ENCODE measurements at regions not wholly inside any gene's neighbourhood (a gene's known extent, or its start where the extent isn't known, plus 50 kb on each side); places are given as distances from the start of the nearest gene placed in this dataset.

DNA sequence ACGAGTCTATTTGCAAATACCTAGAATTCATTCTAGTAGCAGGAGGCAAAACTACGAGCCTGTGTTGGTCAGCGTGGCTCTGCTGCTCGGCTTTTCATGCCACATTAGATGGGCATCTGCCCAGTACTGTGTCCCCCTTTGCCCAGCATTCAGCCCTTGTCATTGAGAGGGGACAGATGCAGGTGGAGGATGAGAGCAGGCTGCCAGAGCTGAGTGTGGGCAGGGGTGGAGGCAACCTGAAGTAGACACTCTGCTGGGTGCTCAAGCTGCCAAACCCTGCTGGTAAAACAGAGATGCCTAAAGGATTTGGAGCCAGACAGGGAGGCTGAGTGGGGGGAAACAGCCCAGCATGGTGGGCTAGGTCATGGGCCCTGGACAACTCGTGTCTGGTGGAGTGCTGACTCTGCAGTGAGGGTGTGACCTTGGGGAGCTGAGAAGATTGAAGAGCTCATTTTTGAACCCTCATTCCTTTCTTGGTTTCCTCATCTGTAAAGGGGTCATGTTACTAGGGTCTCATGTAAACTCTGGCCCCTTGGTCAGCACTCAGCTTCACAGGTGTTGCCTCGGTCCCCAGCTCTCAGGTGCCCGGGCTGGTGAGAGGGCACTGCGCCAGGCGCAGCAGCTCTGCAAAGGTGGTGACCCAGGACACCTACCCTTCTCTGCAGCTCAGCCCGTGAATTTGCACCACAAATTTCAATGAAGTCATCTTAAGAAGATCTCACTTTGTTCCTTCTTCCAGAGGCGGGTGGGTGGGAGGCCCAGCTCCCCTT lies 64.2 kb upstream of the BHLHE23 start:
- Histone ChIP-seq H3K36me3 (no peaks in the 10 kb centered on the region), H3K27me3 (peaks cover 19% of the 10 kb centered on the region; the same call in 1 of the 2 replicates), H3K9me3 (replicated peaks) (no peaks in the 10 kb centered on the region), H3K4me3 (no peak overlapping the region), H3K4me1 (no peaks in the 10 kb centered on the region), H3K27ac (no peak overlapping the region)
- DNase-seq: no peak

DNA sequence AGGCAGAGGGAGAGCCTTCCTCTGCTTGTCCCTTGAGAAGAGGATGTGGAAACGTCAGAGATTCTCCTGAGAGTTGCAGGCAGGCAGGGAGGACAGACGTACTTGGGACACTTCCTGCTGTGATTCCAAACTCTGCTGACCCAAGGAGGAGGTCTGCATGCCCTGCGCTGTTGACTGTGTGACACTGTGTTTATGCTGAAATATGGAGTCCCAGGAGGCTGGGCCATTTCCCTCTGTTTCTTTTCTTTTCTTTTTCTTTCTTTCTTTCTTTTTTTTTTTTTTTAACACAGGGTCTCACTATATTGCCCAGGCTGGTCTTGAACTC lies 63.5 kb upstream of the BHLHE23 start:
- Histone ChIP-seq H3K27me3 (peaks cover 24% of the 10 kb centered on the region), H3K27ac (no peak overlapping the region), H3K9me3 (replicated peaks) (no peaks in the 10 kb centered on the region), H3K4me3 (no peak overlapping the region), H3K4me1 (no peaks in the 10 kb centered on the region), H3K36me3 (no peaks in the 10 kb centered on the region)
- no peak for DNase-seq

GRCh38 chr20:63068711-63069367 lies 62.1 kb upstream of the BHLHE23 start:
- no peak overlapping the region for H3K27ac ChIP-seq
- no peaks in the 10 kb centered on the region for H3K9me3 ChIP-seq (replicated peaks)
- no peak for DNase-seq
- no peaks in the 10 kb centered on the region for H3K4me1 ChIP-seq
- H3K36me3 ChIP-seq: no peaks in the 10 kb centered on the region
- peaks cover 36% of the 10 kb centered on the region for H3K27me3 ChIP-seq
- no peak overlapping the region for H3K4me3 ChIP-seq

DNA sequence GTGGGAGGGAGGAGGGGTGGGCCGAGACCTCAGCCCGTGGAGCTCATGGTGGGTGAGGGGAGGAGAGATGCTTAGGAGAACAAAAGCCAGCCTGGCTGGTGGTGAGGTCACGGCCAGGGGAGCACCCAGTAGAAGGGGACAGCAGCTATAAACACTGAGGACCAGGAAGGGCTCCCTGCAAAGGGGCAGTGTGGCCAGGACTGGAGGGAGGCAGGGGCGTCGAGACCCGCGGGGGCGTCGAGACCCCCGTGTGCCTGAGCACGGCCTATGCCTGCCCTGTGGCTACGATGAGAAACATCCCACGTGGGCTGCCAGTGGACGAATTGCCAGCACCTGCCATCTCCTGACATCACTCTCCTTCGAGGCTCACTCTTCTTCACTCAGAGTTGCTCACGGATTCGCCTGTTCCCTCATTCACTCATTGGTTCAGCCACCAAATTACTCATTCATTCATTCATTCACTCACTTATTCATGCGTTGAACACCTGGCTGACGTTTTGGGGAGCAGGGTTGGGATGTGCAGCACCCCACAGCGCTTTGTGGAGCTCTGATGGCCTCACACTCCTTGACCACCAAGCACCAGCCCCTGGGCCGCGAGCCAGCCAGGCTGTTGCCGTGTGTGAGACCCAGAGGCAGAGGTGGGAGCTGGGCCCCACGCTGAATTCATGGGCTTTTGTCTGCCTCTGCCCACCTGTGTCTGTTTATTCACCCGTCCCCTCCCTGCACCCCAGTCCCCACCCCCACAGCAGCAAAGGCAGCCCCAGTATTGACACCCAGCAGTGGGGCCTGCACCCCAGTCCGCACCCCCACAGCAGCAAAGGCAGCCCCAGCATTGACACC lies 61.2 kb upstream of the BHLHE23 start:
- no peaks in the 10 kb centered on the region for H3K4me1 ChIP-seq
- DNase-seq: no peak
- H3K36me3 ChIP-seq: no peaks in the 10 kb centered on the region
- peaks cover 36% of the 10 kb centered on the region for H3K27me3 ChIP-seq
- H3K27ac ChIP-seq: no peak overlapping the region
- H3K9me3 ChIP-seq (replicated peaks): no peaks in the 10 kb centered on the region
- H3K4me3 ChIP-seq: no peak overlapping the region

GRCh38 chr20:63067266-63067635 lies 60.5 kb upstream of the BHLHE23 start:
- no peaks in the 10 kb centered on the region for H3K9me3 ChIP-seq (replicated peaks)
- H3K36me3 ChIP-seq: no peaks in the 10 kb centered on the region
- H3K4me3 ChIP-seq: no peak overlapping the region
- peaks cover 36% of the 10 kb centered on the region for H3K27me3 ChIP-seq
- H3K4me1 ChIP-seq: no peaks in the 10 kb centered on the region
- no peak for DNase-seq
- no peak overlapping the region for H3K27ac ChIP-seq

DNA sequence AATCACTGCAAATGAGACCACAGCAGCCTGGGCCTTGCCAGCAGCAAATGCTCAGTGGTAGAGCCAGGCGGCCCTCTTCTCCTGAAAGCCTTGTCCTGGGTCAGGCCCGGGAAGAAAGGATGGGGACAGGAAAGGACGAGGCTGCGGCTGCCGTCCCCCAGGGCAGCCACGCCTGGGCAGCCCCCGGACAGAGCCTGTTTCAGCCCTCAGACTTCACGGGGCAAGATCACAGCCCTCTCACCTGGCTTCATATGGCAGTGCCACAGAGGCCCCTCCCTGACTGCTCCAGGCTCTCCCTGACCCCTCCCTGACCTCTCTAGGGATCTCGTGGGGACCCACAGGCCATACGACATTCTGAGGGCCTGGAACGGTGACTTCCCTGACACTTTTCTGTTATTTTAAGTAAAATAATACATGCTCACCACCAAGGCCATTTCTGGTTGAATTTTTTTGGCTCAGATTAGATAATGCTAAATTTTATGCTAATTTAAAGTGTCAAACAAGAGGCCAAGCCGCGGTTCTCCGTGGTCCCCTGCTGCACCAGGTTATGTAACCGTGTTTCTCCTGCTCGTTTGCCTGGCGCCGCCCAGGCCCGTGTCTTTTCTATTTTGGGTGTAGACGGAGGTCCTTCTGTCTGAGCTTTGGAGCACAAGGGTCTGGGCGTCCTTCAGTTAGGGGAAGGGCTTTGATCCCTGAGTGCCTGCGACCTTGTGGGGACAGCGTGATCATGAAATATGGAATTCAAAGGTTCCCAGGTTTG lies 59.9 kb upstream of the BHLHE23 start:
- Histone ChIP-seq H3K36me3 (no peaks in the 10 kb centered on the region), H3K27ac (no peak overlapping the region), H3K9me3 (replicated peaks) (no peaks in the 10 kb centered on the region), H3K4me1 (no peaks in the 10 kb centered on the region), H3K27me3 (peaks cover 36% of the 10 kb centered on the region), H3K4me3 (no peak overlapping the region)
- DNase-seq: no peak

GRCh38 chr20:63065911-63066310 lies 59.1 kb upstream of the BHLHE23 start:
- Histone ChIP-seq H3K4me1 (no peaks in the 10 kb centered on the region), H3K27ac (no peak overlapping the region), H3K4me3 (no peak overlapping the region), H3K36me3 (no peaks in the 10 kb centered on the region), H3K27me3 (peaks cover 36% of the 10 kb centered on the region), H3K9me3 (replicated peaks) (no peaks in the 10 kb centered on the region)
- DNase-seq: no peak

- DNase-seq: no peak
- H3K27ac ChIP-seq: no peak overlapping the region
- H3K4me3 ChIP-seq: no peak overlapping the region
- H3K9me3 ChIP-seq (replicated peaks): no peaks in the 10 kb centered on the region
- no peaks in the 10 kb centered on the region for H3K36me3 ChIP-seq
- H3K4me1 ChIP-seq: peaks cover 5% of the 10 kb centered on the region
- H3K27me3 ChIP-seq: peaks cover 36% of the 10 kb centered on the region
Observed at GRCh38 chr20:63064745-63065711, 58.3 kb upstream of the BHLHE23 start.

- no peak overlapping the region for H3K4me3 ChIP-seq
- peaks cover 36% of the 10 kb centered on the region for H3K27me3 ChIP-seq
- DNase-seq: no peak
- H3K27ac ChIP-seq: no peak overlapping the region
- H3K36me3 ChIP-seq: no peaks in the 10 kb centered on the region
- H3K9me3 ChIP-seq (replicated peaks): no peaks in the 10 kb centered on the region
- H3K4me1 ChIP-seq: peaks cover 7% of the 10 kb centered on the region
Observed at GRCh38 chr20:63064310-63064709, 57.5 kb upstream of the BHLHE23 start.

- Histone ChIP-seq H3K36me3 (no peaks in the 10 kb centered on the region), H3K27me3 (peaks cover 31% of the 10 kb centered on the region), H3K9me3 (replicated peaks) (no peaks in the 10 kb centered on the region; the same call in 1 of the 2 replicates), H3K4me1 (peaks cover 7% of the 10 kb centered on the region), H3K4me3 (no peak overlapping the region), H3K27ac (no peak overlapping the region)
- DNase-seq: no peak
Observed at GRCh38 chr20:63062188-63063140, 55.7 kb upstream of the BHLHE23 start.

DNA sequence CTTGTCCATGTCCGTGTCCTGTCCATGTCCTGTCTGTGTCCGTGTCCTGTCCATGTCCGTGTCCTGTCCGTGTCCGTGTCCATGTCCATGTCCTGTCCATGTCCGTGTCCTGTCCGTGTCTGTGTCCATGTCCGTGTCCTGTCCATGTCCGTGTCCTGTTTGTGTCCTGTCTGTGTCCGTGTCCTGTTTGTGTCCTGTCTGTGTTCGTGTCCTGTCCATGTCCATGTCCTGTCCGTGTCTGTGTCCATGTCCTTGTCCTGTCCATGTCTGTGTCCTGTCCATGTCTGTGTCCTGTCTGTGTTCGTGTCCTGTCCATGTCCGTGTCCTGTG lies 55.0 kb upstream of the BHLHE23 start:
- H3K36me3 ChIP-seq: no peaks in the 10 kb centered on the region
- no peak overlapping the region for H3K27ac ChIP-seq
- H3K4me3 ChIP-seq: no peak overlapping the region
- DNase-seq: no peak
- peaks cover 7% of the 10 kb centered on the region for H3K4me1 ChIP-seq
- H3K9me3 ChIP-seq (replicated peaks): peaks cover 6% of the 10 kb centered on the region
- H3K27me3 ChIP-seq: peaks cover 23% of the 10 kb centered on the region

GRCh38 chr20:63061051-63061770 lies 54.4 kb upstream of the BHLHE23 start:
- peaks cover 7% of the 10 kb centered on the region for H3K4me1 ChIP-seq
- H3K36me3 ChIP-seq: no peaks in the 10 kb centered on the region
- no peak for DNase-seq
- H3K9me3 ChIP-seq (replicated peaks): peaks cover 6% of the 10 kb centered on the region
- H3K27me3 ChIP-seq: peaks cover 18% of the 10 kb centered on the region
- H3K4me3 ChIP-seq: no peak overlapping the region
- no peak overlapping the region for H3K27ac ChIP-seq

Data from SJCRH30 (cell line).